Inflammatory macrophage (primary cell): ENCODE measurements at regions not wholly inside any gene's neighbourhood (a gene's known extent, or its start where the extent isn't known, plus 50 kb on each side); places are given as distances from the start of the nearest gene placed in this dataset.
"Not testable (repeated sequence)": the region's sequence is repeated elsewhere in the genome, so short reads cannot be mapped to it uniquely, and the experiment has no call there.

Source experiments
- DNase-seq, 2 donors: peaks; one replicate each; pipeline ENCODE4 v3.0.0-alpha.2; 2020 to 2022

DNA sequence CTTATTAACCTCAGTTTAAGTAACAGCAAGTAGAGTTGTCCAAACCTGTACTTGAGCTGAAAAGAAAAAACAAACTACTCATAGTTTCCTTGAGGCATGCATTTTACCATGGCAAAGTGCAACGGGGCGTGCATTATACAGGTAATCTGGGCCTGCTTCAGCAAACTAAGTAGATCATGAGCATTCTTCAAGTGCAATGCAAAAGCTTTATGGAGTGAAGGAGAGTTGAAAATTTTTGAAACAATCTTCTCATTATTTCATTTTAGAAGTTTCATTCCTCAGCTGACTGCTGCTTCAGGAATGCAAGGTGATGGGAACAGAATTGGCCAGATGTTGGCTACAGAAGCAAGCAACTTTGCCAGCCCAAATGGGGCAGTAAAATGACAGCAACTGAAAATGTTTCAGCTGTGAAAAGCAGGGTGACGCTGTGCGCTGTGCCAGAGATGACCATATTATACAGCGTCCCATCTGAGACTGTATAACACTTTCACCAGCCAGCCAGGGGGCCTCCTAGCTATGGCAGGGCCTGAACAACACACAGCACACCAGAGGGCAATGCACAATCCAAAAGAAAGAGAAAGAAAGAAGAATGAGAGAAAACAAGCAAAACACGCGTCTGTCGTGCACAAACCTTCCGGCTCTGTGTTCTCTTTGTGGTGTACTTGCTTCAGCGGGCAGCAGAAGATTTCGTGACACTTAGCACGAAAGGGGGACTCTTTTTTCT is 145.5 kb upstream of the FGF13 start:
- DNase-seq, result no peak

- no peak for DNase-seq
Measured at GRCh38 chrX:138853936-138854335, 142.4 kb upstream of the FGF13 start.

- DNase-seq, result no peak
Measured at GRCh38 chrX:138849521-138849920, 138.0 kb upstream of the FGF13 start.

DNA sequence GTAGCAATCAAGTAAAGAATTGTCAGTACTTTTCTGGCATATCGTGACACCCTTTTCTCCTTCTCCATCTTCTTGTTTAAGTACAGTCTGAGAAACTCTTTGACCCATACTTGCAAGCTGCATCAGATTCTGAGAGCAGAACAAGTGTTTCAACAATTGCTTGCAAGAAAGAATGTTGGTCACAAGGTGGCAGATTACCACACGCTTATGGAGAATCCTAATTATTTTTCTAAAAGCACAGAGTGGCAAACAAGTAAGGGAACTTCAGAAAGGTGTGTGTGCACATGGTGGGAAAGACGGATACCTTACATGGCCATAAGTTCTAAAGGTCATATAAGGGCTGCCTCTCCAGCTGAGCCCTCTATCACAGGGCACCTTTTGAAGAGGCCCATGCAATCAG is 136.4 kb upstream of the FGF13 start:
- DNase-seq, result no peak

DNA sequence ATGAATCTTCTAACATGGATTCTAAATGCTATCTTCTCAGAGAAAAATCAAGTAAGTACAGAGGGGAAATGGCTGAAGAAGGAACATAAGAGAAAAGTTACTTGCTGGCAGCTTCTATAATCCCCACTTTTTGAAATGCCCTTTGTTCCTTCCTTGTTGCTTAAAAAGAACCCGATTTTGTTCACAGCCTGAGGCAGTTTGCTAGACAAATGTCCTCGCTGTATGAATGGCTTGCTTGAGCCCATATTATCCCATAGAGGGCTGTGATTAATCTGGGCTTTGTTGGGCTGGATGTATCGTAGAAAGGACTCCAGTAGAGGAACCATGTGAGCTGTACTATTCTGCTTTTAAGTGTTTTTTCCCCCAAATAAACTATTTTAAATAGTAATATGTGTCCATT is 134.3 kb upstream of the FGF13 start:
- no peak for DNase-seq

DNA sequence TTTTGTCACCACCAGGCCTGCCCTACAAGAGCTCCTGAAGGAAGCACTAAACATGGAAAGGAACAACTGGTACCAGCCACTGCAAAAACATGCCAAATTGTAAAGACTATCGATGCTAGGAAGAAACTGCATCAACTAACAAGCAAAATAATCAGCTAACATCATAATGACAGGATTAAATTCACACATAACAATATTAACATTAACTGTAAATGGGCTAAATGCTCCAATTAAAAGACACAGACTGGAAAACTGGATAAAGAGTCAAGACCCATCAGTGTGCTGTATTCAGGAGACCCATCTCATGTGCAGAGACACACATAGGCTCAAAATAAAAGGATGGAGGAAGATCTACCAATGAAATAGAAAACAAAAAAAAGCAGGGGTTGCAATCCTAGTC is 95.9 kb upstream of the FGF13 start:
- not testable (repeated sequence) for DNase-seq

DNA sequence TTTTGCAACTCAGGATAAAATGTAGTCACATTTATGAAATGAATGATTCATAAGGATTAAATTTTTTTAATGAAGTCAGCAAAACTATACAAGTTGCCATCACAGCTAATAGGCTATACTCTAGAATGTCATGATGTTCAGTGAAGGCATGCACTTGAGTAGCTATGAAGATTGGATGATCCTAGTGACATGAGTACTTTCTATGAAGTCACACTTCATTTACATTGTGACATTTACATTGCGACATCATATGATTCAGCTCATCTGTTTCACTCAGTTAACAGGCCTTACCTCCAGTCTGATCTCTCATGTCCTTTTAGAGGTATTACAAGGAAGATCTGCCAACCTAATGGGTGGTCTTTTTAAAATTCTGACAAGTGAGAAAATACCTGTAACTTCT is 82.7 kb upstream of the FGF13 start:
- peak in 1 of 2 donors; percentile 31 for DNase-seq

DNA sequence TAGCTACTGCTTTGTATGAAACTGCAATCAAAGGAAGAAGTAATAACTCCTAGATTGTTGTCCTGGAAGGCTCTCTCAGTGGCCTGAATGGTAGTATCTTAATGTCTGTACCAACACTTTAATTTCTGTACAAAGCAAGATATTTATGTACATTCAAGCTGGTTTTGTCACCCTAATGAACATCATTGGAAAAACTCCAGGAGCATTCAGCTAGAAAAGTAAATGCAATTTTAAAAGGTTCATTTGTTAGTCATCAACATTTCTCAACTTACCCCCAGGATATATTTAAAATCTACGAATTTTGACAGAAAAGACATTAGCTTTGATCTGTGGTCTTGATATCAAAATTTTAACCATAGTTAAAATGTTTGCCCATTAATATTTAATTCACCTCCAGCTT is 80.0 kb upstream of the FGF13 start:
- DNase-seq, result no peak

DNA sequence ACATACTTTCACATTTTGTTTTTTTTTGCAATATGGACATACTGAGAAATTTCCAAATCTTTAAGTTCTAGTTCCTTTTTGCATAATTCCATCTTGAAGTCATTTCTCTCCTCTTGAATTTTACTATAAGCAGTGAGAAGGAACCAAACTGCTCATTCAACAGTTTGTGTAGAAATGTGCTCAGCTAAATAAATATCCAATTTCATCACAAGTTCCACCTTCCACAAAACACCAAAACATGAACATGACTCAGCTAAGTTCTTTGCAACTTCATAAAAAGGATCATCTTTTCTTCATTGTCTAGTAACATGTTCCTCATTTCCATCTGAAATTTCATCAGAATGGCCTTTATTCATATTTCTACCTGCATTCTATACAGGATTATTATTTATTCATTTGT is 77.3 kb upstream of the FGF13 start:
- peak; percentile 19 to 59 for DNase-seq

DNA sequence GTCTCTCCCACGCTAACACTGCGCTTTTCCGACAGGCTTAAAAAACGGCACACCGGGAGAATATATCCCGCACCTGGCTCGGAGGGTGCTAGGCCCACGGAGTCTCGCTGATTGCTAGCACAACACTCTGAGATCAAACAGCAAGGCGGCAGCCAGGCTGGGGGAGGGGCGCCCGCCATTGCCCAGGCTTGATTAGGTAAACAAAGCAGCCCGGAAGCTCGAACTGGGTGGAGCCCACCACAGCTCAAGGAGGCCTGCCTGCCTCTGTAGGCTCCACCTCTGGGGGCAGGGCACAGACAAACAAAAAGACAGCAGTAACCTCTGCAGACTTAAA is 67.0 kb upstream of the FGF13 start:
- not testable (repeated sequence) for DNase-seq

DNA sequence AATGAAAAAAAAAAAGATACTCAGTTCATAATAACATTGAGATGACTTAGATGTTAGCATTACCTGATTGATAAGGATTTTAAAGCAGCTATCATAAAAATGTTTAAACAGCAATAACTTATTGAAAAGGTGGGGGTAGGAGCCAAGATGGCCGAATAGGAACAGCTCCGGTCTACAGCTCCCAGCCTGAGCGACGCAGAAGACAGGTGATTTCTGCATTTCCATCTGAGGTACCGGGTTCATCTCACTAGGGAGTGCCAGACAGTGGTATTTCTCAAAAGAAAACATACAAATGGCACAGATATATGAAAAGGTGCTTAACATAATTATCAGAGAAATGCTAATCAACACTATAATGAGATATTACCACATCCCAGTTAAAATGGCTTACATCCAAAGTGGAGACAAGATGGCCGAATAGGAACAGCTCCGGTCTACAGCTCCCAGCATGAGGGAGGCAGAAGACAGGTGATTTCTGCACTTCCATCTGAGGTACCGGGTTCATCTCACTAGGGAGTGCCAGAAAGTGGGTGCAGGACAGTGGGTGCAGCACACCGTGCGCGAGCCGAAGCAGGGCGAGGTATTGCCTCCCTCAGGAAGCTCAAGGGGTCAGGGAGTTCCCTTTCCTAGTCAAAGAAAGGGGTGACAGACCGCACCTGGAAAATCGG is 66.5 kb upstream of the FGF13 start:
- not testable (repeated sequence) for DNase-seq

GRCh38 chrX:138777230-138777629 is 65.7 kb upstream of the FGF13 start:
- no peak for DNase-seq

DNA sequence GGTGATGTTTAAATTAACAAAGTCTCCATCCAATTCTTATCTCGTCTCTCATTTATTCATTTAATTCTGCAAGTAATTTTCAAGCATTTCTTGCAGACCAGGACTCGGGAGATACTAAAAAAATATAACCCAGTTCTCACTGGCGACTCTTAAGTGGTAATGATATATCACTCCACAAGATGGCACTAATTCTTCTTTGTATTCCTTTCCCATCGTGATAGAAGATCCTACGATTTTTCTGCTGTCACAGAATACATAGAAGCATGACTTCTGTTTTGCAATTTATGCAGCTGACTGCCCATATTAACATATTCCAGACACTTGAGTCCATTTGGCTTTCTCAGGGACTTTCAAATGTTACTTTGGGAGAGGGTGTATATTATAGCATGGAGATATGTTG is 64.0 kb upstream of the FGF13 start:
- DNase-seq, result peak; percentile 1 to 32

DNA sequence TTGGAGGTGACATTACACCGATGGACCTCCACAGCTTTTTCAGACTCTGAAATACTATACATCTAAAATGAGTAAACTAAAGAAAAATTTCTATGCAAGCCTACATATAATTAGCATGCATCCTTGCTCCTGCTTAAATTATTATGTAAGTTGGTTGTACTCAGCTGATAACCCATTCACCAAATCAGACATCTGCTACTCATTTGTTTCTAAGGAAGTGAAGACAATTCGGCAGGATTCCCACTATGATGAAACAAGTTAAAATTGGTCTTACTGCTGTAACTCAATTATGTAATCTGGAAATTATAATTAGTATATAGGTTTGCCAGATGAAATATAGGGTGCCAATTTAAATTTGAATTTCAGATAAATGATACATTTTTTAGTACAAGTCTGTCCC is 59.5 kb upstream of the FGF13 start:
- peak; percentile 16 to 49 for DNase-seq

DNA sequence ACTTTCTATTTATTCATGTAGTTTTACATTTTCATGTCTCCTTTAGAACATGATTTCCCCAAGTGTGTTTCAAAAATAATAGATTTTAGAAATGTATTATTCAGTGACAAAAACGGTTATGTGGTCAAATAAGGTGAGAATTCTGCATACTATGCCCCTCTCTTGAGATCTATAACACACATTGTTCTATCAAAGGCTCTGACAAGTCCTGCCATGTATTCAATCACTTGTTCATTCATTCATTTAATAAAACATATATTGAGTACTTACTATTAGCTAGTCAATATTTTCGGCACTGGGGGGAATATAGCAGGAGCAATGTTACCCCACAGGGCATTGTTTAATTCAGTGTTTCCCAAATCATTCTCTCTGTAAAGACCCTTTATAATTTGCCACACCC is 58.4 kb upstream of the FGF13 start:
- DNase-seq, result no peak

GRCh38 chrX:138765051-138765450 is 53.5 kb upstream of the FGF13 start:
- no peak for DNase-seq

DNA sequence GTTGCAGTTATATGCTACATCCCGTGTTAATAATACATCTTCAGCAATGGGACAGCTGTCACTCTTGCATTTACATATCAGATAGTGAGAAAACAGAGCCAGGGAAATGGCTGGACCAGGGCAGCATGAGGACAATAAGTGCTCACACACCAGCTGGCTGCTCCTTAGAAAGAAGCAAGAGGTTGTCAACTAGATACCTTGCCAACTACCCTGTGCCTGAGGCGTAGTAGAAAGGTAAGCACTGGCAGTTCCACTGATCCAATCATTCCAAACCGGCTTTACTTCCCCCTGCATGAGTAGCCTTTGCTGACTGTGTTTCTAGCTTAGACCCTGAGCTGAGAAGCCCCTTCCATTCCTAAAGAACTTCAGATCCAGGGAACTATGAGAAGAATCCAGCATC is 52.2 kb upstream of the FGF13 start:
- no peak for DNase-seq

GRCh38 chrX:138761380-138761779 is 49.9 kb upstream of the FGF13 start:
- DNase-seq, result no peak
